AG09319 (cell line): ENCODE measurements at regions not wholly inside any gene's neighbourhood (a gene's known extent, or its start where the extent isn't known, plus 50 kb on each side); places are given as distances from the start of the nearest gene placed in this dataset.
"Not testable (repeated sequence)": the region's sequence is repeated elsewhere in the genome, so short reads cannot be mapped to it uniquely, and the experiment has no call there.

Experiments
- DNase-seq: peaks from one replicate; pipeline ENCODE4 v3.0.0-alpha.2; 2010; ENCODE audit warnings: low read depth; ENCODE audit errors: extremely low read depth
- TF ChIP-seq, protein P1 (sequence below): IDR thresholded peaks from 2 replicates; pipeline ENCODE4 v1.5.1; 2011; ENCODE audit warnings: low read depth, mild to moderate bottlenecking, inconsistent platforms, low read length, moderate library complexity

DNA sequence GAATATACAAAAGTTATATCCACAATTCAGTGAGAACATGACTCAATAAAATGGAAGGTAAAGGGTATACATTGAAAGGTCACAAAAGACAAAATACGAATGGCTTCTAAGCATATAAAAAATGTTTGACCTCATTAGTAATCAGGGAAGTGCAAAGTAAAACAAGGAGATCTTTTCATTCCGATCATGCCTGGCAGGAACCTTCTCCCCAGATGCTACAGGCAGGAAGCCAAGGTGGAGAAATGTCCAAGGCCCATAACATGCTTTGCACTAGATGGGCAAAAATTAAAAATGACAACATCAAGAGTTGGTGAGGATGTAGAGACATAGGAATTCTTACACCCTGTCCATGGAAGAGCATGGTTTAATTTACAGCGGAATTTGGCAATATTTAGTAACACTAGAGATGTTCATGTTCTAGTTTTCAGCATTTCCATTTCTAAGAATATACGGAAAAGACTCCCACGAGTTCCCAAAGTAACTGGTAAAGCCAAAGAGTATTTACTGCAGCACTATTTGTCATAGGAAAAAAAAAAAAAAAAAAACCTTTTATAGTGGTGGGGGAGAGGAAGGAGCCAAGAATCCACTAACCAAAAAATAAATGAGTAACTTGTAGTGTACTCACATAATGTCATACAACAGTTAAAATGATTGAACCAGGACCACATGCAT lies 184.5 kb upstream of the KAZN start:
- TF ChIP-seq, protein P1, sequence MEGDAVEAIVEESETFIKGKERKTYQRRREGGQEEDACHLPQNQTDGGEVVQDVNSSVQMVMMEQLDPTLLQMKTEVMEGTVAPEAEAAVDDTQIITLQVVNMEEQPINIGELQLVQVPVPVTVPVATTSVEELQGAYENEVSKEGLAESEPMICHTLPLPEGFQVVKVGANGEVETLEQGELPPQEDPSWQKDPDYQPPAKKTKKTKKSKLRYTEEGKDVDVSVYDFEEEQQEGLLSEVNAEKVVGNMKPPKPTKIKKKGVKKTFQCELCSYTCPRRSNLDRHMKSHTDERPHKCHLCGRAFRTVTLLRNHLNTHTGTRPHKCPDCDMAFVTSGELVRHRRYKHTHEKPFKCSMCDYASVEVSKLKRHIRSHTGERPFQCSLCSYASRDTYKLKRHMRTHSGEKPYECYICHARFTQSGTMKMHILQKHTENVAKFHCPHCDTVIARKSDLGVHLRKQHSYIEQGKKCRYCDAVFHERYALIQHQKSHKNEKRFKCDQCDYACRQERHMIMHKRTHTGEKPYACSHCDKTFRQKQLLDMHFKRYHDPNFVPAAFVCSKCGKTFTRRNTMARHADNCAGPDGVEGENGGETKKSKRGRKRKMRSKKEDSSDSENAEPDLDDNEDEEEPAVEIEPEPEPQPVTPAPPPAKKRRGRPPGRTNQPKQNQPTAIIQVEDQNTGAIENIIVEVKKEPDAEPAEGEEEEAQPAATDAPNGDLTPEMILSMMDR = no peak

DNA sequence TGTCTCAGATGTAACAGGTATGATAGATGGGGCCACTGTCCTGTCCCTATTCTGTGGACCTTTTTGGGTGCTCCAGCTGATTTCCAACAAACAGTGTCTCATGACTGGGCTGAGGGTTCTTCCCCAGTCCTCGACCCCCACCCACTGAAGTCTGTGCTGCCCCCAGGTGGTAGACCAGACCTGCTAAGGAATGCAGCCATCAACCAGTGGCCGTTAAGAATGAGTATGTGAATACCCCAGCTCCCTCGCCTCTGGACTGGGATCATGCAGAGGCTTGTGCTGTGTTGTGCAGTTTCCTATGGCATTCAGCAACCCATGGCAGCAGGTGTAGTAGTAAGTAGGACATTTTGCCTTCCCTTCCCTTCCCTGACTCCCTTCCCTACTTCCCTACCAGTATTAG lies 183.1 kb upstream of the KAZN start:
- no peak for DNase-seq
- TF ChIP-seq, protein P1 = no peak; the same call in 1 of the 2 replicates

More for the DNA sequence above, 184.5 kb upstream of the KAZN start:
- peak; percentile 2 for DNase-seq

DNA sequence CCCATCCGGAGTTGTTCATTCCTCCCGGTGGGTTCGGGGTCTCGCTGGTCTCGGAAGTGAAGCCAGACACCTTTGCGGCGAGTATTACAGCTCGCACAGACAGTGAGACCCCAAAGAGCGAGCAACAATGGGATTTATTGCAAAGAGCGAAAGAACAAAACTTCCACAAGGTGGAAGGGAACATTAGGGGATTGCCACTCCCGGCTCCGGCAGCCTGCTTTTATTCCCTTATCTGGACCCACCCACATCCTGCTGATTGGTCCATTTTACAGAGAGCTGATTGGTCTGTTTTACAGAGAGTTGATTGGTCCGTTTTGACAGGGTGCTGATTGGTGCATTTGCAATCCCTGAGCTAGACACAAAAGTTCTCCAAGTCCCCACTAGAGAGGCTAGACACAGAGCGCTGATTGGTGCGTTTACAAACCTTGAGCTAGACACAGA lies 178.7 kb upstream of the KAZN start:
- DNase-seq = not testable (repeated sequence)

DNA sequence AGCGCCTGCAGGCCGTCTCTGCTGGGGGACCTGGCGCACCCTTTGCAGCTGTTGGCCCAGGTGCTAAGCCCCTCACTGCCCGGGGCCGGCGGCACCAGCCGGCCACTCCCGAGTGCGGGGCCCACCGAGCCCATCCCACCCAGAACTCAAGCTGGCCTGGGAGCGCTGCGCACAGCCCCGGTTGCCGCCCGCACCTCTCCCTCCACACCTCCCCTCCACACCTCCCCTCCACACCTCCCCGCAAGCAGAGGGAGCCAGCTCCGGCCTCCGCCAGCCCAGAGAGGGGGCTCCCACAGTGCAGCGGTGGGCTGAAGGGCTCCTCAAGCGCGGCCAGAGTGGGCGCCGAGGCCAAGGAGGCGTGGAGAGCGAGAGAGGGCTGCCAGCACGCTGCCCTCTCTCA lies 177.8 kb upstream of the KAZN start:
- no peak for DNase-seq
- TF ChIP-seq, protein P1 = no peak

GRCh38 chr1:14421295-14421976 lies 177.0 kb upstream of the KAZN start:
- DNase-seq = no peak
- TF ChIP-seq, protein P1 = no peak

- DNase-seq = no peak
- TF ChIP-seq, protein P1 = no peak
Observed at GRCh38 chr1:14421977-14422609, 176.4 kb upstream of the KAZN start.

GRCh38 chr1:14424325-14425002 lies 174.0 kb upstream of the KAZN start:
- DNase-seq = no peak
- TF ChIP-seq, protein P1 = no peak
